H9 (cell line): ENCODE measurements at regions not wholly inside any gene's neighbourhood (a gene's known extent, or its start where the extent isn't known, plus 50 kb on each side); places are given as distances from the start of the nearest gene placed in this dataset.

Experiments
- DNase-seq: peaks from one replicate; pipeline ENCODE4 v3.0.0-alpha.2; 2017
- H2AFZ ChIP-seq: one replicate; pipeline ENCODE4 v1.6.1; 2013; ENCODE audit warnings: mild to moderate bottlenecking, low read length, control low read depth, moderate library complexity
- H2AK5ac ChIP-seq: 2 replicates; pipeline ENCODE4 v1.6.1; 2013; ENCODE audit warnings: low read length, control low read depth, mixed read lengths; ENCODE audit not compliant: insufficient read length
- H2BK120ac ChIP-seq: one replicate; pipeline ENCODE4 v1.6.1; 2013; ENCODE audit warnings: low read depth, mild to moderate bottlenecking, low read length, control low read depth, inconsistent platforms; ENCODE audit not compliant: poor library complexity, severe bottlenecking
- H2BK12ac ChIP-seq: 2 replicates; pipeline ENCODE4 v1.6.1; 2013; ENCODE audit warnings: low read length, control low read depth, mixed read lengths, low read depth; ENCODE audit not compliant: insufficient read length
- H2BK15ac ChIP-seq: 2 replicates; pipeline ENCODE4 v1.6.1; 2013; ENCODE audit warnings: low read depth, low read length, control low read depth
- H2BK20ac ChIP-seq: one replicate; pipeline ENCODE4 v1.6.1; 2013; ENCODE audit warnings: low read depth, mild to moderate bottlenecking, low read length, control low read depth, inconsistent platforms; ENCODE audit not compliant: poor library complexity, severe bottlenecking
- H2BK5ac ChIP-seq: 2 replicates; pipeline ENCODE4 v1.6.1; 2013; ENCODE audit warnings: low read length, control low read depth, mixed read lengths; ENCODE audit not compliant: insufficient read length
- H3K14ac ChIP-seq: 2 replicates; pipeline ENCODE4 v1.6.1; 2013; ENCODE audit warnings: low read length, control low read depth; ENCODE audit not compliant: insufficient read depth
- H3K18ac ChIP-seq: 2 replicates; pipeline ENCODE4 v1.6.1; 2013; ENCODE audit warnings: low read depth, mild to moderate bottlenecking, mixed read lengths, low read length, control low read depth; ENCODE audit not compliant: insufficient read length
- H3K23ac ChIP-seq: 2 replicates; pipeline ENCODE4 v1.6.1; 2013; ENCODE audit warnings: low read length, control low read depth, mixed read lengths, low read depth; ENCODE audit not compliant: insufficient read length
- H3K23me2 ChIP-seq: 2 replicates; pipeline ENCODE4 v1.6.1; 2013; ENCODE audit warnings: low read depth, mild to moderate bottlenecking, mixed read lengths, low read length, control low read depth; ENCODE audit not compliant: insufficient read length, poor library complexity, severe bottlenecking
- H3K27ac ChIP-seq: 2 replicates; pipeline ENCODE4 v1.5.1; 2013; ENCODE audit warnings: low read length, control low read depth, mixed read lengths, low read depth; ENCODE audit not compliant: insufficient read length
- H3K27me3 ChIP-seq: 2 replicates; pipeline ENCODE4 v1.6.1; 2013; ENCODE audit warnings: low read length, control low read depth, inconsistent platforms; ENCODE audit not compliant: insufficient read depth
- H3K4ac ChIP-seq: 2 replicates; pipeline ENCODE4 v1.6.1; 2013; ENCODE audit warnings: low read depth, mild to moderate bottlenecking, control low read depth, inconsistent platforms, low read length, moderate library complexity
- H3K4me1 ChIP-seq: 2 replicates; pipeline ENCODE4 v1.6.1; 2013; ENCODE audit warnings: low read length, control low read depth, inconsistent platforms; ENCODE audit not compliant: insufficient read depth
- H3K4me2 ChIP-seq: 2 replicates; pipeline ENCODE4 v1.6.1; 2013; ENCODE audit warnings: low read length, control low read depth, mixed read lengths; ENCODE audit not compliant: insufficient read length, insufficient read depth
- H3K56ac ChIP-seq: 2 replicates; pipeline ENCODE4 v1.6.1; 2013; ENCODE audit warnings: low read depth, mild to moderate bottlenecking, mixed read lengths, low read length, control low read depth; ENCODE audit not compliant: insufficient read length
- H3K79me1 ChIP-seq: 2 replicates; pipeline ENCODE4 v1.6.1; 2013; ENCODE audit warnings: low read depth, mild to moderate bottlenecking, moderate library complexity, low read length, control low read depth, inconsistent platforms; ENCODE audit not compliant: insufficient read depth, poor library complexity, severe bottlenecking
- H3K79me2 ChIP-seq: 2 replicates; pipeline ENCODE4 v1.6.1; 2013; ENCODE audit warnings: low read length, control low read depth, inconsistent platforms; ENCODE audit not compliant: insufficient read depth
- H3K9ac ChIP-seq: 2 replicates; pipeline ENCODE4 v1.6.1; 2013; ENCODE audit warnings: low read length, control low read depth, mixed read lengths; ENCODE audit not compliant: insufficient read length; ENCODE audit errors: extremely low read depth
- H3K9me3 ChIP-seq: one replicate; pipeline ENCODE4 v1.6.1; 2013; ENCODE audit warnings: low read depth, low read length, inconsistent platforms; ENCODE audit not compliant: control insufficient read depth
- H3T11ph ChIP-seq: one replicate; pipeline ENCODE4 v1.6.1; 2013; ENCODE audit warnings: mild to moderate bottlenecking, low read length, control low read depth, inconsistent platforms
- H4K20me1 ChIP-seq: one replicate; pipeline ENCODE4 v1.6.1; 2013; ENCODE audit not compliant: control insufficient read depth, insufficient read length, insufficient read depth
- H4K5ac ChIP-seq: 2 replicates; pipeline ENCODE4 v1.6.1; 2013; ENCODE audit warnings: low read depth, mild to moderate bottlenecking, mixed read lengths, low read length, control low read depth; ENCODE audit not compliant: insufficient read length
- H4K8ac ChIP-seq: replicated peaks from 2 replicates; pipeline ENCODE4 v1.6.1; 2013; ENCODE audit warnings: low read length, control low read depth, mixed read lengths, low read depth; ENCODE audit not compliant: insufficient read length
- H4K91ac ChIP-seq: 2 replicates; pipeline ENCODE4 v1.6.1; 2013; ENCODE audit warnings: low read depth, mild to moderate bottlenecking, moderate library complexity, mixed read lengths, low read length, control low read depth; ENCODE audit not compliant: insufficient read length
- H3K27ac Mint-ChIP-seq, 3 experiments: 2 replicates in 2 of 3; 3 replicates in 1 of 3; pipeline ENCODE4 v1.8.0; 2020 to 2021; ENCODE audit warnings: mixed read lengths in 3 of 3, mild to moderate bottlenecking in 1 of 3, moderate library complexity in 1 of 3
- H3K27me3 Mint-ChIP-seq: 2 replicates; pipeline ENCODE4 v1.8.0; 2021; ENCODE audit warnings: low read depth, mild to moderate bottlenecking, moderate library complexity, mixed read lengths
- H3K36me3 Mint-ChIP-seq, 3 experiments: 2 replicates in 2 of 3; 3 replicates in 1 of 3; pipeline ENCODE4 v1.8.0; 2020 to 2021; ENCODE audit warnings: low read depth in 3 of 3, mixed read lengths in 3 of 3; ENCODE audit not compliant: insufficient read depth in 1 of 3
- H3K4me1 Mint-ChIP-seq, 2 experiments: 2 replicates each; pipeline ENCODE4 v1.8.0; 2020; ENCODE audit warnings: mixed read lengths in 2 of 2
- H3K4me3 Mint-ChIP-seq, 2 experiments: 2 replicates in 1 of 2; 3 replicates in 1 of 2; pipeline ENCODE4 v1.8.0; 2020 to 2021; ENCODE audit warnings: mild to moderate bottlenecking in 2 of 2, mixed read lengths in 2 of 2, moderate library complexity in 1 of 2
- H3K9me3 Mint-ChIP-seq, 2 experiments: 2 replicates in 1 of 2; 3 replicates in 1 of 2; pipeline ENCODE4 v1.8.0; 2020; ENCODE audit warnings: mild to moderate bottlenecking in 2 of 2, mixed read lengths in 2 of 2, moderate library complexity in 1 of 2
- CTCF ChIP-seq: fragments of 200-600 bp; sonication (generic); conservative IDR thresholded peaks from 3 replicates; pipeline ENCODE4 v1.8.0; 2021; ENCODE audit warnings: antibody characterized with exemption, mild to moderate bottlenecking
- WGBS: extraction: QIAGEN DNeasy Blood & Tissue Kit; methylation state at CpG from one replicate; pipeline ENCODE4 v1.1.7; 2013; ENCODE audit warnings: missing lambda C conversion rate, low lambda C conversion rate, mixed read lengths; ENCODE audit not compliant: insufficient read length; ENCODE audit errors: extremely low coverage; 5-methylcytosine and 5-hydroxymethylcytosine counted together

GRCh38 chr3:56977561-56977889, 82.9 kb upstream of the SPATA12 start:
- no peaks in the 10 kb centered on the region for H3K9me3 Mint-ChIP-seq
- Histone ChIP-seq H2AFZ (no peak overlapping the region), H2BK5ac (no peak overlapping the region), H3K79me1 (no peaks in the 10 kb centered on the region), H3K23me2 (no peaks in the 10 kb centered on the region), H3K23ac (no peak overlapping the region), H3K14ac (no peak overlapping the region), H3K9ac (no peak overlapping the region), H2BK20ac (no peak overlapping the region), H4K5ac (no peak overlapping the region), H2AK5ac (no peak overlapping the region), H4K91ac (no peak overlapping the region), H3K9me3 (no peaks in the 10 kb centered on the region), H2BK12ac (no peak overlapping the region), H3K4ac (no peak overlapping the region), H4K20me1 (no peaks in the 10 kb centered on the region), H2BK120ac (no peak overlapping the region), H3K4me1 (no peaks in the 10 kb centered on the region), H3K27ac (no peak overlapping the region), H3K27me3 (no peaks in the 10 kb centered on the region), H3K79me2 (no peaks in the 10 kb centered on the region), H2BK15ac (no peak overlapping the region), H3K56ac (no peak overlapping the region), H3T11ph (no peak overlapping the region), H3K18ac (no peak overlapping the region), H4K8ac (no peak overlapping the region), H3K4me2 (no peak overlapping the region)
- no peak overlapping the region for H3K4me3 Mint-ChIP-seq
- H3K27me3 Mint-ChIP-seq = no peaks in the 10 kb centered on the region
- TF ChIP-seq CTCF = no peak
- peaks cover 6 to 7% of the 10 kb centered on the region in 2 experiments for H3K4me1 Mint-ChIP-seq
- no peak overlapping the region; a peak in 2 of 7 replicates for H3K27ac Mint-ChIP-seq
- peaks cover 0 to 2% (median 0%) of the 10 kb centered on the region in 3 experiments; a peak in 2 of 7 replicates for H3K36me3 Mint-ChIP-seq
- no CpG with 5 or more reads among the region's 1 CpG for WGBS
- no peak for DNase-seq
